Transverse colon (tissue), 4 donors: ENCODE measurements at regions not wholly inside any gene's neighbourhood (a gene's known extent, or its start where the extent isn't known, plus 50 kb on each side); places are given as distances from the start of the nearest gene placed in this dataset.

Experiments
- DNase-seq: peaks from one replicate; pipeline ENCODE4 v3.0.0-alpha.2; 2019
- H3K27ac ChIP-seq, 4 donors: fragments of 200-600 bp; sonication (generic); 2 replicates each; pipeline ENCODE4 v1.5.1; 2016 to 2018; ENCODE audit warnings: inconsistent platforms in 4 of 4
- H3K27me3 ChIP-seq: fragments of 200-600 bp; sonication (generic); 2 replicates; pipeline ENCODE4 v1.5.1; 2017; ENCODE audit warnings: inconsistent platforms
- H3K36me3 ChIP-seq, 4 donors: fragments of 200-600 bp; sonication (generic); 2 replicates each; pipeline ENCODE4 v1.5.1; 2017 to 2019; ENCODE audit warnings: inconsistent platforms in 4 of 4
- H3K4me1 ChIP-seq, 4 donors: fragments of 200-600 bp; sonication (generic); 2 replicates each; pipeline ENCODE4 v1.5.1; 2017 to 2020; ENCODE audit warnings: inconsistent platforms in 4 of 4
- H3K4me3 ChIP-seq, 4 donors: fragments of 200-600 bp; sonication (generic); 1 replicate in 1 of 4; 2 replicates in 3 of 4; pipeline versions ENCODE4 v1.5.1 to v1.6.1; 2017 to 2019; ENCODE audit warnings: inconsistent platforms in 4 of 4
- H3K9me3 ChIP-seq, 2 donors: fragments of 200-600 bp; sonication (generic); 2 replicates each; pipeline ENCODE4 v1.5.1; 2017 to 2019; ENCODE audit warnings: inconsistent platforms in 2 of 2
- EP300 ChIP-seq: sonication (generic); formaldehyde crosslinking; IDR thresholded peaks from one replicate; pipeline ENCODE4 v1.6.1; 2017; ENCODE audit warnings: antibody characterized with exemption, low read depth
- POLR2A ChIP-seq: fragments of 450-650 bp; IDR thresholded peaks from one replicate; pipeline ENCODE4 v1.6.1; 2016; ENCODE audit warnings: antibody characterized with exemption, mild to moderate bottlenecking, moderate library complexity
- POLR2AphosphoS5 ChIP-seq, 3 donors: sonication (generic); formaldehyde crosslinking; IDR thresholded peaks; one replicate each; pipeline ENCODE4 v1.6.1; 2016; ENCODE audit warnings: antibody characterized with exemption in 3 of 3
- WGBS, 2 donors: methylation state at CpG; one replicate each; pipeline ENCODE4 v1.1.5; 2018; ENCODE audit warnings: low coverage in 1 of 2; 5-methylcytosine and 5-hydroxymethylcytosine counted together
- in situ Hi-C, 4 donors: fragments of 200-750 bp; cut with MboI; loops; one replicate each; pipeline versions ENCODE4 v1.15.0 to v1.15.1; 2017; ENCODE audit warnings: low sequenced_read_pairs in 3 of 4, low pct_ligation_motif_present in 1 of 4, low pct_unique_long_range_greater_than_20kb in 1 of 4
- intact Hi-C: fragments of 100-400 bp; cut with DNase I; formaldehyde crosslinking; loops from one replicate; pipeline ENCODE4 v1.15.1; 2023; ENCODE audit warnings: low total_unique reads
- TF ChIP-seq, protein P1 (sequence below), 5 experiments: fragments of 200-600 bp in 3 of 5; fragments of 450-650 bp in 2 of 5; sonication (generic) in 3 of 5; IDR thresholded peaks; 1 replicate in 2 of 5; 2 replicates in 3 of 5; pipeline ENCODE4 v1.5.1; 2016 to 2017; ENCODE audit warnings: antibody characterized with exemption in 5 of 5, inconsistent platforms in 3 of 5, mild to moderate bottlenecking in 2 of 5, moderate library complexity in 1 of 5

DNA sequence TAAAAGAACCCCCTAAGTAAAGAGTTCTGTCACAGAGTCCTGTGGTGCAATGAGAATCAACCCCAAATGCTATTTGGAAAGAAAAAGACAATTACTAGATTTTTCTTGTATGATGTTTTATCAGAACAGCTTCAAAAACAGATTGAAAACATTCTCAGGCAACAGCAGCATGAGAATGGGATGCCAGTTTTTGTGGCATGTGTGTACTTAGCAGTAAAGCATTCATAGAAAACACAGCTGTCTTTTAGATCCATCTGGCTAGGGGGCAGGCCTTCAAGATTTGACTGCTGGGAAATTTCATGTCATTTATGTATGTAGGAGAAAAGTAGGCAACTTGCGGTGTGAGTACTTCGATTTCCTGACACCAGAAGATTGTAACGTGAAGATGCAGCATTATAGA is 170.5 kb upstream of the HTR2A start:
- Histone ChIP-seq H3K4me3 (no peak overlapping the region), H3K36me3 (no peaks in the 10 kb centered on the region), H3K9me3 (peaks cover 6% of the 10 kb centered on the region in 2 donors), H3K27me3 (no peaks in the 10 kb centered on the region), H3K4me1 (no peaks in the 10 kb centered on the region), H3K27ac (no peak overlapping the region)
- in situ Hi-C loops: no loop called here
- DNase-seq: no peak
- TF ChIP-seq, protein P1, sequence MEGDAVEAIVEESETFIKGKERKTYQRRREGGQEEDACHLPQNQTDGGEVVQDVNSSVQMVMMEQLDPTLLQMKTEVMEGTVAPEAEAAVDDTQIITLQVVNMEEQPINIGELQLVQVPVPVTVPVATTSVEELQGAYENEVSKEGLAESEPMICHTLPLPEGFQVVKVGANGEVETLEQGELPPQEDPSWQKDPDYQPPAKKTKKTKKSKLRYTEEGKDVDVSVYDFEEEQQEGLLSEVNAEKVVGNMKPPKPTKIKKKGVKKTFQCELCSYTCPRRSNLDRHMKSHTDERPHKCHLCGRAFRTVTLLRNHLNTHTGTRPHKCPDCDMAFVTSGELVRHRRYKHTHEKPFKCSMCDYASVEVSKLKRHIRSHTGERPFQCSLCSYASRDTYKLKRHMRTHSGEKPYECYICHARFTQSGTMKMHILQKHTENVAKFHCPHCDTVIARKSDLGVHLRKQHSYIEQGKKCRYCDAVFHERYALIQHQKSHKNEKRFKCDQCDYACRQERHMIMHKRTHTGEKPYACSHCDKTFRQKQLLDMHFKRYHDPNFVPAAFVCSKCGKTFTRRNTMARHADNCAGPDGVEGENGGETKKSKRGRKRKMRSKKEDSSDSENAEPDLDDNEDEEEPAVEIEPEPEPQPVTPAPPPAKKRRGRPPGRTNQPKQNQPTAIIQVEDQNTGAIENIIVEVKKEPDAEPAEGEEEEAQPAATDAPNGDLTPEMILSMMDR (IDR thresholded peaks at IDR 0.05): no peak
- no peak for TF ChIP-seq POLR2AphosphoS5 (IDR thresholded peaks at IDR 0.05)
- TF ChIP-seq EP300: no peak
- TF ChIP-seq POLR2A: no peak
- intact Hi-C loops: no loop called here
- WGBS, 2 donors: 73 to 82% methylated on average over 3 of the region's 3 CpGs

DNA sequence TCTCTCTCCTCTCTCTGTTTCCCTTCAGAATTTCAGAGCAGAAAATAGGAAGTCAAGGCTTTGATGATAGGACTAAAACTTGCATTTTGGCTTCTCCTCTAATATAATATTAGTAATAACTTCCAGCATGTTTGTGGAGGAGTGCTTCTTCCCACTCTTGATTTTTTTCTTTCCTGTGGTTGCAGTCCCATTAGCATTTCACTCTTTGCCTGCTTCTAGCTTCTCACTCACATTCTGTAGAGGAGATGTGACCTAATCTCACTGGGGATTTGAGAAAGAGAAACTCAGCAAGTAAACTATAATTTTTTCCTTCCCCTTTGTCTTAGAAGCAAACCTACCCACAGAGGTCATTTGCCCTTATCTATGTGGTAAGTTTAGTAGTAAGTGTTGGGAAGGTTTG is 169.4 kb upstream of the HTR2A start:
- H3K4me3 ChIP-seq: no peak overlapping the region
- in situ Hi-C loops: no loop called here

DNA sequence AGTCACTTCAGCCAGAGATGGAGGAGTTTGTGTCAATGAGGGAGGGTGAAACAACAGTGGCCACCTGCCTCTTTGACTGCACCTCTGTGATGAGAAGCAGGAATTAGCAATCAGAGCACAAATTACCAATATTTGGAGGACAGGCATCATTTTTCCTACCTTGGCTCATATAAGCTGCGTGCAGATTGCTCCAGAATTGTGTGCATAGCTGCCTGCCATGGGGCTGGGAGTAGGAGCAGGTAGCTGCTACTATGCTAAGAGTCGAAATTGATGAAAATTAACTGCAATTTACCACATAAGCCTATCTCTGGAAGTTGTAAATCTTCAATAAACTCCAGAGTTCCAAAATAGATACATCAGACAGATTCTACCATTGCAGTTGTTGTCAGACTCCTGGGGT is 167.5 kb upstream of the HTR2A start:
- no peak overlapping the region for H3K4me3 ChIP-seq
- in situ Hi-C loops (no loop called here), intact Hi-C loops (no loop called here)
- H3K4me1 ChIP-seq: no peaks in the 10 kb centered on the region
- 38 to 67% methylated on average over 2 of the region's 2 CpGs for WGBS, 2 donors
- no peaks in the 10 kb centered on the region for H3K27me3 ChIP-seq
- DNase-seq: no peak
- no peak for TF ChIP-seq POLR2A
- TF ChIP-seq EP300: no peak
- TF ChIP-seq, protein P1 (IDR thresholded peaks at IDR 0.05): no peak
- no peak for TF ChIP-seq POLR2AphosphoS5 (IDR thresholded peaks at IDR 0.05)
- no peaks in the 10 kb centered on the region for H3K36me3 ChIP-seq
- peaks cover 13 to 15% of the 10 kb centered on the region in 2 donors for H3K9me3 ChIP-seq
- no peak overlapping the region for H3K27ac ChIP-seq

More for the DNA sequence above, 169.4 kb upstream of the HTR2A start:
- Histone ChIP-seq H3K36me3 (no peaks in the 10 kb centered on the region), H3K4me1 (no peaks in the 10 kb centered on the region), H3K27me3 (no peaks in the 10 kb centered on the region), H3K27ac (no peak overlapping the region), H3K9me3 (peaks cover 9 to 13% of the 10 kb centered on the region in 2 donors)
- intact Hi-C loops: no loop called here
- TF ChIP-seq EP300: no peak
- TF ChIP-seq POLR2AphosphoS5 (IDR thresholded peaks at IDR 0.05): no peak
- no peak for TF ChIP-seq POLR2A
- TF ChIP-seq, protein P1 (IDR thresholded peaks at IDR 0.05): no peak
- DNase-seq: no peak

DNA sequence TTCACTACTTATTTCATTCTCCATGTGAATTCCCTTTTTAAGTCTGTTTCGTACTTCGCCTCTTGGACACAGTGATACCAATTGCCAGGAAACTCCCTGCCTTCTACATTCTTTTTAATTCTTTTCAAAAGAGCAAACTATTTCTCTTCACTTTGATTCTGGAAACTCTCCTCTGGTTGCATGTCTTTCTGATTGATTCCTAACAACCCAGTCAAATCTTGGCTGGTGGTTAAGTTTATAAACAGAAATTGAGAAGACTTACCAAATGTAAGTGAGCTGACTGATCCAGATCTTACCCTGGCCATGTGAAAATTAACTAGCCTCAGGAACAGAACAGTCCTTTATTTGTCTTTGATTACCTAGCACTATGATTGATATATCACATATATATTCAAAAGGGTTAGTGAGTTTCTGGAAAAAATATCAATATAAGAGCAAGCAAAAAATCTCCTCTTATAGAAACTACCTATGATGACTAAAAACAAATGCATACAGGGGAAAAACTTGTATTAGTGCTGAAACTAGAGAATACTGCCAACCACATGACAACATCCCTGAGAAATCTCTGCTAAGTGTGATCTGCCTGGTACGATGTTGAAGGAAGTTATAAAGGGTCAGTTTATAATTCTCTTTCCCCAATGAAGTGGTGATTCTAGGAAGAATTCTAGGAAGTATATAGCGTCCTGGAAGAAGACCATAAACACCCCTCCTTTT is 152.6 kb upstream of the HTR2A start:
- Histone ChIP-seq H3K27ac (no peak overlapping the region), H3K27me3 (no peaks in the 10 kb centered on the region), H3K4me1 (no peaks in the 10 kb centered on the region), H3K4me3 (no peak overlapping the region), H3K36me3 (no peaks in the 10 kb centered on the region), H3K9me3 (no peaks in the 10 kb centered on the region)
- TF ChIP-seq, protein P1 (IDR thresholded peaks at IDR 0.05): no peak
- no peak for TF ChIP-seq POLR2AphosphoS5 (IDR thresholded peaks at IDR 0.05)
- TF ChIP-seq EP300: no peak
- TF ChIP-seq POLR2A: no peak
- in situ Hi-C loops (no loop called here), intact Hi-C loops (no loop called here)
- 58 to 61% methylated on average over 3 to 4 of the region's 4 CpGs for WGBS, 2 donors
- no peak for DNase-seq
